ENCODE measurements at regions not wholly inside any gene's neighbourhood (a gene's known extent, or its start where the extent isn't known, plus 50 kb on each side); places are given as distances from the start of the nearest gene placed in this dataset.
A peak's percentile ranks its signal among the peaks of the same experiment; 100 is the strongest.
"Not testable (repeated sequence)": the region's sequence is repeated elsewhere in the genome, so short reads cannot be mapped to it uniquely, and the experiment has no call there.

- H3K27ac Mint-ChIP-seq, result no peak overlapping the region
- POLR2A ChIA-PET, result no interaction called here
Observed at GRCh38 chr2:159880729-159881128, 82.7 kb upstream of the CD302 start.

GRCh38 chr2:159879051-159879604, 81.1 kb upstream of the CD302 start:
- H3K9me3 Mint-ChIP-seq, result no peaks in the 10 kb centered on the region
- peaks cover 0 to 3% (median 0%) of the 10 kb centered on the region in 3 donors for H3K4me1 Mint-ChIP-seq
- H3K4me1 ChIP-seq (ENCODE audit: control insufficient read depth in 1 of 2, extremely low read depth in 1 of 2, insufficient read depth in 2 of 2, low read length in 2 of 2), result no peaks in the 10 kb centered on the region
- H3K27me3 ChIP-seq (replicated peaks in 1 of 2; ENCODE audit: control insufficient read depth in 2 of 2, extremely low read depth in 1 of 2, insufficient read depth in 2 of 2, low read length in 1 of 2), result no peaks in the 10 kb centered on the region
- DNase-seq (no peak), ATAC-seq (replicated peaks in 1 of 4) (no peak)
- 20% methylated on average over 1 of the region's 2 CpGs for WGBS (ENCODE audit: insufficient coverage)
- ChIA-PET POLR2A (interaction anchor here in 1 of 2 donors (0.5 kb wide), 1 partner anchor 1063 kb away, joined by 3 read pairs; no protein-coding TSS in a partner anchor), CTCF (no interaction called here)
- H3K36me3 Mint-ChIP-seq, result peaks cover 75% of the 10 kb centered on the region
- no peaks in the 10 kb centered on the region for H3K27me3 Mint-ChIP-seq
- H3K36me3 ChIP-seq (ENCODE audit: control insufficient read depth in 2 of 2, extremely low read depth in 1 of 2, insufficient read depth in 1 of 2, low read length in 1 of 2), result peaks cover 7 to 57% of the 10 kb centered on the region in 2 donors
- no peak overlapping the region for H3K27ac ChIP-seq (ENCODE audit: low read length)
- H3K27ac Mint-ChIP-seq, result peak overlapping the region in 1 of 2 donors; percentile 48
- no peak overlapping the region for H3K4me3 ChIP-seq (ENCODE audit: control insufficient read depth in 1 of 2, extremely low read depth in 1 of 2, low read length in 1 of 2)
- no peaks in the 10 kb centered on the region for H3K9me3 ChIP-seq
- no peak overlapping the region for H3K4me3 Mint-ChIP-seq

More at GRCh38 chr2:159880729-159881128, 82.7 kb upstream of the CD302 start:
- H3K36me3 Mint-ChIP-seq, result peaks cover 75% of the 10 kb centered on the region
- no peaks in the 10 kb centered on the region for H3K27me3 ChIP-seq (replicated peaks in 1 of 2; ENCODE audit: control insufficient read depth in 2 of 2, extremely low read depth in 1 of 2, insufficient read depth in 2 of 2, low read length in 1 of 2)
- H3K27me3 Mint-ChIP-seq, result no peaks in the 10 kb centered on the region
- no peak for ATAC-seq (replicated peaks in 1 of 4)
- DNase-seq, result no peak
- no peaks in the 10 kb centered on the region for H3K9me3 Mint-ChIP-seq
- no peaks in the 10 kb centered on the region for H3K9me3 ChIP-seq
- H3K4me1 ChIP-seq (ENCODE audit: control insufficient read depth in 1 of 2, extremely low read depth in 1 of 2, insufficient read depth in 2 of 2, low read length in 2 of 2), result no peaks in the 10 kb centered on the region
- no peak overlapping the region for H3K4me3 Mint-ChIP-seq
- peaks cover 0 to 3% (median 0%) of the 10 kb centered on the region in 3 donors for H3K4me1 Mint-ChIP-seq
- H3K4me3 ChIP-seq (ENCODE audit: control insufficient read depth in 1 of 2, extremely low read depth in 1 of 2, low read length in 1 of 2), result no peak overlapping the region
- H3K36me3 ChIP-seq (ENCODE audit: control insufficient read depth in 2 of 2, extremely low read depth in 1 of 2, insufficient read depth in 1 of 2, low read length in 1 of 2), result peaks cover 7 to 64% of the 10 kb centered on the region in 2 donors
- CTCF ChIA-PET, result no interaction called here
- WGBS (ENCODE audit: insufficient coverage), result 96% methylated on average over 4 of the region's 8 CpGs
- no peak overlapping the region for H3K27ac ChIP-seq (ENCODE audit: low read length)

GRCh38 chr2:159875083-159875482, 77.1 kb upstream of the CD302 start:
- Histone ChIP-seq H3K36me3 (ENCODE audit: control insufficient read depth in 2 of 2, extremely low read depth in 1 of 2, insufficient read depth in 1 of 2, low read length in 1 of 2) (peaks cover 7 to 57% of the 10 kb centered on the region in 2 donors), H3K27ac (ENCODE audit: low read length) (no peak overlapping the region), H3K4me3 (ENCODE audit: control insufficient read depth in 1 of 2, extremely low read depth in 1 of 2, low read length in 1 of 2) (no peak overlapping the region), H3K27me3 (replicated peaks in 1 of 2; ENCODE audit: control insufficient read depth in 2 of 2, extremely low read depth in 1 of 2, insufficient read depth in 2 of 2, low read length in 1 of 2) (no peaks in the 10 kb centered on the region), H3K4me1 (ENCODE audit: control insufficient read depth in 1 of 2, extremely low read depth in 1 of 2, insufficient read depth in 2 of 2, low read length in 2 of 2) (no peaks in the 10 kb centered on the region), H3K9me3 (no peaks in the 10 kb centered on the region)
- DNase-seq (no peak), ATAC-seq (replicated peaks in 1 of 4) (peak in 1 of 4 experiments; percentile 20)
- no peak overlapping the region for H3K4me3 Mint-ChIP-seq
- no peak overlapping the region for H3K27ac Mint-ChIP-seq
- H3K27me3 Mint-ChIP-seq, result no peaks in the 10 kb centered on the region
- ChIA-PET POLR2A (interaction anchor here in 1 of 2 donors (0.7 kb wide), 1 partner anchor 22 kb away, joined by 3 read pairs; no protein-coding TSS in a partner anchor), CTCF (no interaction called here)
- WGBS (ENCODE audit: insufficient coverage), result no CpG with 5 or more reads among the region's 3 CpGs
- no peaks in the 10 kb centered on the region for H3K9me3 Mint-ChIP-seq
- peaks cover 0 to 3% (median 0%) of the 10 kb centered on the region in 3 donors for H3K4me1 Mint-ChIP-seq
- H3K36me3 Mint-ChIP-seq, result peaks cover 70% of the 10 kb centered on the region

- Histone ChIP-seq H3K4me1 (ENCODE audit: control insufficient read depth in 1 of 2, extremely low read depth in 1 of 2, insufficient read depth in 2 of 2, low read length in 2 of 2) (no peaks in the 10 kb centered on the region), H3K36me3 (ENCODE audit: control insufficient read depth in 2 of 2, extremely low read depth in 1 of 2, insufficient read depth in 1 of 2, low read length in 1 of 2) (peaks cover 5 to 61% of the 10 kb centered on the region in 2 donors), H3K27ac (ENCODE audit: low read length) (no peak overlapping the region), H3K27me3 (replicated peaks in 1 of 2; ENCODE audit: control insufficient read depth in 2 of 2, extremely low read depth in 1 of 2, insufficient read depth in 2 of 2, low read length in 1 of 2) (no peaks in the 10 kb centered on the region), H3K9me3 (no peaks in the 10 kb centered on the region), H3K4me3 (ENCODE audit: control insufficient read depth in 1 of 2, extremely low read depth in 1 of 2, low read length in 1 of 2) (no peak overlapping the region)
- H3K4me3 Mint-ChIP-seq, result no peak overlapping the region
- no peaks in the 10 kb centered on the region for H3K27me3 Mint-ChIP-seq
- no peak for ATAC-seq (replicated peaks in 1 of 4)
- H3K4me1 Mint-ChIP-seq, result no peaks in the 10 kb centered on the region
- H3K9me3 Mint-ChIP-seq, result peaks cover 0 to 3% (median 0%) of the 10 kb centered on the region in 3 donors
- WGBS (ENCODE audit: insufficient coverage), result 50% methylated on average over 2 of the region's 3 CpGs
- CTCF ChIA-PET, result no interaction called here
- peaks cover 67% of the 10 kb centered on the region for H3K36me3 Mint-ChIP-seq
- POLR2A ChIA-PET, result no interaction called here
- H3K27ac Mint-ChIP-seq, result no peak overlapping the region
- DNase-seq, result peak in 1 of 35 experiments; percentile 3
Observed at GRCh38 chr2:159873258-159873657, 75.2 kb upstream of the CD302 start.

- H3K27ac ChIP-seq (ENCODE audit: low read length), result no peak overlapping the region
- WGBS (ENCODE audit: insufficient coverage), result no CpG with 5 or more reads among the region's 2 CpGs
- Mint-ChIP-seq H3K36me3 (peaks cover 69% of the 10 kb centered on the region), H3K4me1 (no peaks in the 10 kb centered on the region), H3K27me3 (no peaks in the 10 kb centered on the region), H3K4me3 (no peak overlapping the region), H3K9me3 (peaks cover 0 to 3% (median 0%) of the 10 kb centered on the region in 3 donors), H3K27ac (no peak overlapping the region)
- DNase-seq (no peak), ATAC-seq (replicated peaks in 1 of 4) (no peak)
- H3K4me1 ChIP-seq (ENCODE audit: control insufficient read depth in 1 of 2, extremely low read depth in 1 of 2, insufficient read depth in 2 of 2, low read length in 2 of 2), result no peaks in the 10 kb centered on the region
- H3K4me3 ChIP-seq (ENCODE audit: control insufficient read depth in 1 of 2, extremely low read depth in 1 of 2, low read length in 1 of 2), result no peak overlapping the region
- H3K27me3 ChIP-seq (replicated peaks in 1 of 2; ENCODE audit: control insufficient read depth in 2 of 2, extremely low read depth in 1 of 2, insufficient read depth in 2 of 2, low read length in 1 of 2), result no peaks in the 10 kb centered on the region
- POLR2A ChIA-PET, result no interaction called here
- peaks cover 3 to 61% of the 10 kb centered on the region in 2 donors for H3K36me3 ChIP-seq (ENCODE audit: control insufficient read depth in 2 of 2, extremely low read depth in 1 of 2, insufficient read depth in 1 of 2, low read length in 1 of 2)
- H3K9me3 ChIP-seq, result no peaks in the 10 kb centered on the region
- CTCF ChIA-PET, result no interaction called here
Observed at GRCh38 chr2:159872353-159872752, 74.3 kb upstream of the CD302 start.

GRCh38 chr2:159868598-159869159, 70.7 kb upstream of the CD302 start:
- not testable (repeated sequence) for H3K4me3 Mint-ChIP-seq; H3K27me3 ChIP-seq (replicated peaks in 1 of 2; ENCODE audit: control insufficient read depth in 2 of 2, extremely low read depth in 1 of 2, insufficient read depth in 2 of 2, low read length in 1 of 2); H3K27me3 Mint-ChIP-seq; H3K9me3 Mint-ChIP-seq; H3K27ac Mint-ChIP-seq; H3K4me1 ChIP-seq (ENCODE audit: control insufficient read depth in 1 of 2, extremely low read depth in 1 of 2, insufficient read depth in 2 of 2, low read length in 2 of 2); H3K4me3 ChIP-seq (ENCODE audit: control insufficient read depth in 1 of 2, extremely low read depth in 1 of 2, low read length in 1 of 2); H3K27ac ChIP-seq (ENCODE audit: low read length); H3K4me1 Mint-ChIP-seq; DNase-seq; ATAC-seq (replicated peaks in 1 of 4); H3K9me3 ChIP-seq
- H3K36me3 ChIP-seq (ENCODE audit: control insufficient read depth in 2 of 2, extremely low read depth in 1 of 2, insufficient read depth in 1 of 2, low read length in 1 of 2), result peaks cover 4 to 77% of the 10 kb centered on the region in 2 donors
- POLR2A ChIA-PET, result interaction anchor here in 1 of 2 donors (0.5 to 0.7 kb wide), 2 partner anchors 19 to 530 kb away, joined by 3 read pairs; no protein-coding TSS in a partner anchor
- no CpG with 5 or more reads among the region's 7 CpGs for WGBS (ENCODE audit: insufficient coverage)
- H3K36me3 Mint-ChIP-seq, result peaks cover 77% of the 10 kb centered on the region
- CTCF ChIA-PET, result interaction anchor here in 1 of 2 donors (0.6 kb wide), 1 partner anchor 147 kb away, joined by 3 read pairs; no protein-coding TSS in a partner anchor
